Ascending aorta (tissue), 2 donors: ENCODE measurements at regions not wholly inside any gene's neighbourhood (a gene's known extent, or its start where the extent isn't known, plus 50 kb on each side); places are given as distances from the start of the nearest gene placed in this dataset.

ENCODE experiments used
- DNase-seq, 2 donors: peaks; one replicate each; pipeline ENCODE4 v3.0.0-alpha.2; 2019; ENCODE audit warnings: low spot score in 2 of 2
- H3K27ac ChIP-seq, 2 donors: fragments of 200-600 bp; sonication (generic); one replicate each; pipeline ENCODE4 v1.5.1; 2016 to 2017; ENCODE audit warnings: mild to moderate bottlenecking in 1 of 2
- H3K27me3 ChIP-seq: fragments of 200-600 bp; sonication (generic); one replicate; pipeline ENCODE4 v1.5.1; 2017
- H3K36me3 ChIP-seq, 2 donors: fragments of 200-600 bp; sonication (generic); one replicate each; pipeline ENCODE4 v1.5.1; 2016
- H3K4me1 ChIP-seq, 2 donors: fragments of 200-600 bp; sonication (generic); one replicate each; pipeline ENCODE4 v1.5.1; 2016 to 2017; ENCODE audit warnings: mild to moderate bottlenecking in 1 of 2
- H3K4me3 ChIP-seq, 2 donors: fragments of 200-600 bp; sonication (generic); one replicate each; pipeline ENCODE4 v1.5.1; 2016 to 2017; ENCODE audit warnings: mild to moderate bottlenecking in 1 of 2
- H3K9me3 ChIP-seq, 2 donors: fragments of 200-600 bp; sonication (generic); one replicate each; pipeline ENCODE4 v1.5.1; 2016
- CTCF ChIP-seq, 3 experiments: fragments of 200-600 bp in 2 of 3; fragments of 450-650 bp in 1 of 3; sonication (generic) in 2 of 3; IDR thresholded peaks; one replicate each; pipeline ENCODE4 v1.5.1; 2016 to 2019; ENCODE audit warnings: antibody characterized with exemption in 3 of 3, mild to moderate bottlenecking in 1 of 3, moderate library complexity in 1 of 3
- intact Hi-C: fragments of 100-400 bp; cut with DNase I; formaldehyde crosslinking; loops from one replicate; pipeline ENCODE4 v1.15.1; 2023

- Histone ChIP-seq H3K27ac (no peak overlapping the region), H3K9me3 (no peaks in the 10 kb centered on the region), H3K36me3 (no peaks in the 10 kb centered on the region), H3K4me3 (no peak overlapping the region), H3K27me3 (no peaks in the 10 kb centered on the region), H3K4me1 (no peaks in the 10 kb centered on the region)
- no peak for TF ChIP-seq CTCF (IDR thresholded peaks at IDR 0.05)
- DNase-seq: no peak
- intact Hi-C loops: no loop called here
These were observed 189.5 kb upstream of the PPP1R26 start for GRCh38 chr9:135290086-135290485.

- DNase-seq: no peak
- Histone ChIP-seq H3K27ac (no peak overlapping the region), H3K9me3 (no peaks in the 10 kb centered on the region), H3K4me3 (no peak overlapping the region), H3K36me3 (no peaks in the 10 kb centered on the region), H3K4me1 (no peaks in the 10 kb centered on the region), H3K27me3 (no peaks in the 10 kb centered on the region)
- no peak for TF ChIP-seq CTCF (IDR thresholded peaks at IDR 0.05)
- intact Hi-C loops: no loop called here
These were observed 189.0 kb upstream of the PPP1R26 start for GRCh38 chr9:135290566-135290965.

GRCh38 chr9:135291165-135291564 is 188.4 kb upstream of the PPP1R26 start:
- no peak overlapping the region for H3K4me3 ChIP-seq
- H3K36me3 ChIP-seq: no peaks in the 10 kb centered on the region
- H3K9me3 ChIP-seq: no peaks in the 10 kb centered on the region
- H3K4me1 ChIP-seq: no peaks in the 10 kb centered on the region
- intact Hi-C loops: no loop called here
- DNase-seq: no peak
- H3K27ac ChIP-seq: no peak overlapping the region
- no peaks in the 10 kb centered on the region for H3K27me3 ChIP-seq
- TF ChIP-seq CTCF (IDR thresholded peaks at IDR 0.05): no peak

GRCh38 chr9:135294836-135295235 is 184.7 kb upstream of the PPP1R26 start:
- Histone ChIP-seq H3K4me1 (no peaks in the 10 kb centered on the region), H3K4me3 (no peak overlapping the region), H3K27me3 (no peaks in the 10 kb centered on the region), H3K27ac (no peak overlapping the region), H3K36me3 (no peaks in the 10 kb centered on the region), H3K9me3 (no peaks in the 10 kb centered on the region)
- TF ChIP-seq CTCF (IDR thresholded peaks at IDR 0.05): no peak
- intact Hi-C loops: no loop called here
- peak in 1 of 2 donors; percentile 35 for DNase-seq

- Histone ChIP-seq H3K27me3 (no peaks in the 10 kb centered on the region), H3K36me3 (no peaks in the 10 kb centered on the region), H3K27ac (no peak overlapping the region), H3K4me1 (no peaks in the 10 kb centered on the region), H3K9me3 (no peaks in the 10 kb centered on the region), H3K4me3 (no peak overlapping the region)
- intact Hi-C loops: no loop called here
- no peak for DNase-seq
- TF ChIP-seq CTCF (IDR thresholded peaks at IDR 0.05): no peak
These were observed 183.9 kb upstream of the PPP1R26 start for GRCh38 chr9:135295551-135296300.
